ENCODE measurements at regions not wholly inside any gene's neighbourhood (a gene's known extent, or its start where the extent isn't known, plus 50 kb on each side); places are given as distances from the start of the nearest gene placed in this dataset.

- H3K36me3 ChIP-seq (replicated peaks in 1 of 2; ENCODE audit: insufficient read depth in 1 of 2, low read depth in 2 of 2): no peaks in the 10 kb centered on the region
- H3K27me3 ChIP-seq: no peaks in the 10 kb centered on the region
- no peak overlapping the region for H3K4me3 ChIP-seq
- no peaks in the 10 kb centered on the region for H3K9me3 ChIP-seq
- TF ChIP-seq, protein P1, sequence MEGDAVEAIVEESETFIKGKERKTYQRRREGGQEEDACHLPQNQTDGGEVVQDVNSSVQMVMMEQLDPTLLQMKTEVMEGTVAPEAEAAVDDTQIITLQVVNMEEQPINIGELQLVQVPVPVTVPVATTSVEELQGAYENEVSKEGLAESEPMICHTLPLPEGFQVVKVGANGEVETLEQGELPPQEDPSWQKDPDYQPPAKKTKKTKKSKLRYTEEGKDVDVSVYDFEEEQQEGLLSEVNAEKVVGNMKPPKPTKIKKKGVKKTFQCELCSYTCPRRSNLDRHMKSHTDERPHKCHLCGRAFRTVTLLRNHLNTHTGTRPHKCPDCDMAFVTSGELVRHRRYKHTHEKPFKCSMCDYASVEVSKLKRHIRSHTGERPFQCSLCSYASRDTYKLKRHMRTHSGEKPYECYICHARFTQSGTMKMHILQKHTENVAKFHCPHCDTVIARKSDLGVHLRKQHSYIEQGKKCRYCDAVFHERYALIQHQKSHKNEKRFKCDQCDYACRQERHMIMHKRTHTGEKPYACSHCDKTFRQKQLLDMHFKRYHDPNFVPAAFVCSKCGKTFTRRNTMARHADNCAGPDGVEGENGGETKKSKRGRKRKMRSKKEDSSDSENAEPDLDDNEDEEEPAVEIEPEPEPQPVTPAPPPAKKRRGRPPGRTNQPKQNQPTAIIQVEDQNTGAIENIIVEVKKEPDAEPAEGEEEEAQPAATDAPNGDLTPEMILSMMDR (IDR thresholded peaks at IDR 0.05): no peak
- no peak for TF ChIP-seq POLR2A (IDR thresholded peaks at IDR 0.05)
- intact Hi-C loops (cut with DNase I): no loop called here
- no peaks in the 10 kb centered on the region for H3K4me1 ChIP-seq
- H3K27ac ChIP-seq: no peak overlapping the region
- DNase-seq: no peak
- ATAC-seq: no peak
- WGBS, 2 donors: 71 to 75% methylated on average over 4 of the region's 4 CpGs
Measured at GRCh38 chr14:87465770-87466169, 527.2 kb downstream of the GALC start.

GRCh38 chr14:87461704-87462103 lies 531.3 kb downstream of the GALC start:
- Histone ChIP-seq H3K27ac (no peak overlapping the region), H3K36me3 (replicated peaks in 1 of 2; ENCODE audit: insufficient read depth in 1 of 2, low read depth in 2 of 2) (no peaks in the 10 kb centered on the region), H3K9me3 (no peaks in the 10 kb centered on the region), H3K4me1 (no peaks in the 10 kb centered on the region), H3K4me3 (no peak overlapping the region), H3K27me3 (no peaks in the 10 kb centered on the region)
- TF ChIP-seq, protein P1 (IDR thresholded peaks at IDR 0.05): no peak
- TF ChIP-seq POLR2A (IDR thresholded peaks at IDR 0.05): no peak
- ATAC-seq (no peak), DNase-seq (no peak)
- intact Hi-C loops (cut with DNase I): no loop called here
- WGBS, 2 donors: 87 to 88% methylated on average over 6 of the region's 6 CpGs

GRCh38 chr14:87457720-87458119 lies 535.3 kb downstream of the GALC start:
- no peak overlapping the region for H3K4me3 ChIP-seq
- H3K27me3 ChIP-seq: no peaks in the 10 kb centered on the region
- no peaks in the 10 kb centered on the region for H3K36me3 ChIP-seq (replicated peaks in 1 of 2; ENCODE audit: insufficient read depth in 1 of 2, low read depth in 2 of 2)
- ATAC-seq (no peak), DNase-seq (no peak)
- no peak overlapping the region for H3K27ac ChIP-seq
- intact Hi-C loops (cut with DNase I): no loop called here
- H3K4me1 ChIP-seq: no peaks in the 10 kb centered on the region
- no peaks in the 10 kb centered on the region for H3K9me3 ChIP-seq
- 66 to 74% methylated on average over 6 of the region's 6 CpGs for WGBS, 2 donors
- TF ChIP-seq POLR2A (IDR thresholded peaks at IDR 0.05): no peak
- TF ChIP-seq, protein P1 (IDR thresholded peaks at IDR 0.05): no peak

- TF ChIP-seq, protein P1 (IDR thresholded peaks at IDR 0.05): no peak
- no peak for TF ChIP-seq POLR2A (IDR thresholded peaks at IDR 0.05)
- intact Hi-C loops (cut with DNase I): no loop called here
Measured at GRCh38 chr14:87450193-87450592, 542.8 kb downstream of the GALC start.

DNA sequence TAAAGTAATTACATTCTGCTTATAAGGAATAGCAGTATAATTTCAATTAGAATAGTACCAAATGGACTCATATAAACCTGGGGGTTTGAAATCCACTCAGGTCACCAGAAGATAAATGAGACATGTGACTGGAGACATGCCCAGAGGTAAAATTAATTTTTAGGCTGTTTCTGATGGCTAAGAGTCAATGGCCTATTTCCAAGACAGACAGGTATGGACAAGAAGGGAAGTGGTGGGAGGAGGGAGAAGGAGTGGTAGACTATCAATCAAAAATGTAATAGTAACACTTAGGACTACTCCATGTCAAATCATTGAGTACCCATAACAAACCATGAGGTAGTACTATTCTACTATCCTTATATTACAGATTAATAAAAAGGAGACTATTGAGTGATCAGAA lies 544.0 kb downstream of the GALC start:
- H3K4me3 ChIP-seq: no peak overlapping the region
- ATAC-seq (no peak), DNase-seq (no peak)
- no peaks in the 10 kb centered on the region for H3K4me1 ChIP-seq
- intact Hi-C loops (cut with DNase I): no loop called here
- no peaks in the 10 kb centered on the region for H3K9me3 ChIP-seq
- no peak for TF ChIP-seq POLR2A (IDR thresholded peaks at IDR 0.05)
- TF ChIP-seq, protein P1 (IDR thresholded peaks at IDR 0.05): no peak
- no peaks in the 10 kb centered on the region for H3K36me3 ChIP-seq (replicated peaks in 1 of 2; ENCODE audit: insufficient read depth in 1 of 2, low read depth in 2 of 2)
- no peaks in the 10 kb centered on the region for H3K27me3 ChIP-seq
- H3K27ac ChIP-seq: no peak overlapping the region

More at GRCh38 chr14:87450193-87450592, 542.8 kb downstream of the GALC start:
- Histone ChIP-seq H3K27ac (no peak overlapping the region), H3K4me1 (no peaks in the 10 kb centered on the region), H3K27me3 (no peaks in the 10 kb centered on the region), H3K4me3 (no peak overlapping the region), H3K36me3 (replicated peaks in 1 of 2; ENCODE audit: insufficient read depth in 1 of 2, low read depth in 2 of 2) (no peaks in the 10 kb centered on the region), H3K9me3 (no peaks in the 10 kb centered on the region)
- ATAC-seq (no peak), DNase-seq (no peak)
- WGBS, 2 donors: 86 to 89% methylated on average over 3 of the region's 3 CpGs

Measured in body of pancreas (tissue), 4 donors.